ENCODE measurements at regions not wholly inside any gene's neighbourhood (a gene's known extent, or its start where the extent isn't known, plus 50 kb on each side); places are given as distances from the start of the nearest gene placed in this dataset.
A peak's percentile ranks its signal among the peaks of the same experiment; 100 is the strongest.
"Not testable (repeated sequence)": the region's sequence is repeated elsewhere in the genome, so short reads cannot be mapped to it uniquely, and the experiment has no call there.

DNA sequence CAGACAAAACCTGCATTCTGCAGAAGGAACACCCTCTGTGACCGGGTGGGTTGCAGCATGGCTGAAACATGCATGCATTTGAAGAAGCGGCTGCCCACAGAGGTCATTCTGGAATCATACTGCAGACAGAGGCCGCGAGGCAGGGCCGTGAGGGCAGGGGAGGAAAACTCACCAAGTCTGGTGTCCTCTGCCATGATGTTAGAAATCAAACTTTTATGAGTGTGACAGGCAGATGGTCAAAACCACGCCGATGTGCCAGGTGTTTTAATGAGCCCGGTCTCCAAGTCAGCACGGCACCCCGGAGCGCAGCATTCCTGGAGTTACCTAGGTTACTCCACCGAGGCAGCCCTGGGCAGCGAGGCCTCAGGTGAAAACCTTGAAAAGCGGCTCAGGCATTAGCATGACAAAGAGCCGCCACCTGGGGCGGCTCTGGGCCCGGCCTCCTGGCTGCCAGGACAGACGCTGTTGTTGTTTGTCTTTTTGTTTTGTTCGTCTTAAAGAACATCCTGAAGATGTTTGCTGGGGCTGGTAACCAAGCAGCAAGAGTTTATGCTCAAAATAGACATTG, 255.6 kb downstream of the ERMARD start:
- no peak for DNase-seq

DNA sequence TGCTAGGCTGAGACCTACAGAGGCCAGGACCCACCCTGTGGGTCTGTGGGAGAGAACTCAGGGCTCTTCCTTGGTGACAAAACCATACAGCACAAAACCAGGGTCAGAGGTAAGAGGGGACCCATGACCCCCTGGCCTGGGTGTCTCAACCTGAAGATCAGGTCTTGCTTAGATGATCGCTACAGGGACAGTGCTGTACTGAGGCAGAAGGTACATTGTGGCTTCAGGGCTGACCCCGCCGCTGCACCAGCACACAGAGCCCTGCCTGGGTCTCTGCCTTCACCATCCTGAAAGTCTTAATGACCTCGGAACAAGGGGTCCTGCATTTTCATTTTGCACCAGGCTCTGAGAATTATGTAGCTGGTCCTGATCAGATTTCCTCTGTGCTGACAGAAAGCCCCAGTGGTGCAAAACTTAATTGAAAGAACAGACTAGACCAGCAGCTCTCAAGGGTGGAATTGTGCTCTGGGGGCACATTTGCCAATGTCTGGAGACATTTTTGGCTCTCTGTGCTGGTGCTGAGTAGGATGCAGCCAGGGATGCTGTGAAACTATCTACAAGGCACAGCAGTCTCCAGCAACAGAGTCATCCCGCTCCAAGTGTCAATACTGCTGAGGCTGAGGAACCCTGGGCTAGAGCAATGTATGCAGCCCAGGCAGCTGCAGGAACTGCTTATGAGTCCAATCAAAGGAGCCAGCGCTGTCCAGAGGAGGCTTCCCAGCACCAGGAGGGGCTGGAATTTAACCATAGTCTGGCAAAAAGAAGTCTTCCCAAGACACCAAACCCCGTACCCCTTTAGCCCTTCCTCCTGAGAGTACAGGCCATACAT, 254.9 kb downstream of the ERMARD start:
- DNase-seq: no peak

DNA sequence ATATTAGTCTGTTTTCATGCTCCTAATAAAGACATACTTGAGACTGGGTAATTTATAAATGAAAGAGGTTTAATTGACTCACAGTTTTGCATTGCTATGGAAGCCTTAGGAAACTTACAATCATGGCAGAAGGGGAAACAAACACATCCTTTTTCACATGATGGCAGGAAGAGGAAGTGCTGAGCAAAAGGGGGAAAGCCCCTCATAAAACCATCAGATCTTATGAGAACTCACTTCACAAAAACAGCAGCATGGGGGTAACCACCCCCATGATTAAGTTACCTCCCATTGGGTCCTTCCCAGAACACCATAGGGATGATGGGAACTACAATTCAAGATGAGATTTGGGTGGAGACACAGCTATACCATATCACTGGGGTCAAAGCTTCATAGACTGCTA, 254.2 kb downstream of the ERMARD start:
- peak; percentile 64 to 66 for DNase-seq

DNA sequence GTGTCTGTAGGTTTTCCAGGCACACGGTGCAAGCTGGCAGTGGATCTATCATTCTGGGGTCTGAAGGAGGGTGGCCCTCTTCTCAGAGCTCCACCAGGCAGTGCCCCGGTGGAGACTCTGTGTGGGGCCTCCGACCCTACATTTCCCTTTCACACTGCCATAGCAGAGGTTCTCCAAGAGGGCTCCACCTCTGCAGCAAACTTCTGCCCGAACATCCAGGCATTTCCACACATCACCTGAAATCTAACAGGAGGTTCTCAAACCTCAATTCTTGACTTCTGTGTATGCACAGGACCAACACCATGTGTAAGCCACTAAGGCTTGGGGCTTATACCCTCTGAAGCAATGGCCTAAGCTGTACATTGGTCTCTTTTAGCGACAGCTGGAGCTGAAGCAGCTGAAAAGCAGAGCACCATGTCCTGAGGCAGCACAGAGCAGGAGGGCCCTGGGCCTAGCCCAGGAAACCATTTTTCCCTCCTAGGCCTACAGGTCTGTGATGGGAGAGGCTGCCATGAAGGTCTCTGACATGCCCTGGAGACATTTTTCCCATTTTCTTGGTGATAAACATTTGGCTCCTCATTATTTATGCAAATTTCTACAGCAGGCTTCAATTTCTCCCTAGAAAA, 253.3 kb downstream of the ERMARD start:
- no peak for DNase-seq

DNA sequence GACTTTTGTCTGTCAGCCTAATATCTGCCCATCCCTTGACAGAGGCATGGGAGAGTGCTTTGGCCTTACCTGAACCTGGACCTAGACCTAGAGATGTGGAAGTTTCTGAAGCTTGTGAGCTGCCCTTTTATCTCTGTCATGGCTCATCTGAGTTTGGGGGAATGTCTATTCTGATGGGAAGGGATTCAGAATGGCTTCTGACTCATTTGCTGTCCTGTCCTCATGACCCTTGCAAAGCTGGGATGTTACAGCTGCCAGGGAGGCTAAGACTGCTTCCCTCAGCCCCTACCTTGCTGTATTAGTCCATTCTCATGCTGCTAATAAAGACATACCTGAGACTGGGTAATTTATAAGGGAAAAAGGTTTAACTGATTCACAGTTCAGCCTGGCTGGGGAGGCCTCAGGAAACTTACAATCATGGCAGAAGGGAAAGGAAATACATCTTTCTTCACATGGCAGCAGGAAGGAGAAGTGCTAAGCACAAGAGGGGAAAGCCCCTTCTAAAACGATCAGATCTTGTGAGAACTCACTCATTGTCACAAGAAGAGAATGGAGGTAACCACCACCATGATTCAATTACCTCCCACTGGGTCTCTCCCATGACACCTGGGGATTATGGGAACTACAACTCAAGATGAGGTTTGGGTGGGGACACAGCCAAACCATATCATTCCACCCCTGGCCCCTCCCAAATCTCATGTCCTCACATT, 252.2 kb downstream of the ERMARD start:
- DNase-seq: peak; percentile 22 to 39

DNA sequence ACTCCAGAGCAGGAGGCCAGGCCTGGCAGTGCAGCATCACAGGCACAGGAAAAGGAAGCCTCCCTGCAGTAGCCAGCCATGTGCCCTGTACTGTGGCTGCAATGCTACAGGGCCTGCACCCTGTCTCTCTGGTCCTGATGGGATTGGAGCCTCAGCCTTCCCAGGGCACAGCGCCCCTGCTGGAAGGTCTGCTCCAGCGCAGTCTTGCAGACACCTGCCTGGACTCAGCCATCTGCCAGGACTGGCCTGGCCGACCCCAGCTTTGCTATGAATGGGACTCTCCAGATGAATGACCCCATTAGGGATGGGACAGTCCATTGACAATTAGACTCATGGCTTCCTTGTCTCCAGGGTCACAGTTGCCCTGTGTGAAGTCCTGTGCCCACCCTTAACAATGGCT, 251.6 kb downstream of the ERMARD start:
- DNase-seq: no peak

DNA sequence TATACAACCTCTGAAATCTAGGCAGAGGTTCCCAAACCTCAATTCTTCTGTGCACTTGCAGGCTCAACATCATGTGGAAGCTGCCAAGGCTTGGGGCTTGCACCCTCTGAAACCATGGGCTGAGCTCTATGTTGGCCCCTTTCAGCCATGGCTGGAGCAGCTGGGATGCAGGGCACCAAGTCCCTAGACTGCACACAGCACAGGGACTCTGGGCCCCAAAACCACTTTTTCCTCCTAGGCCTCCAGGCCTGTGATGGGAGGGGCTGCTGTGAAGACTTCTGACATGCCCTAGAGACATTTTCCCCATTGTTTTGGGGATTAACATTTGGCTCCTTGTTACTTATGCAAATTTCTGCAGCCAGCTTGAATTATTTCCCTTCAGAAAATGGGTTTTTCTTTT, 250.4 kb downstream of the ERMARD start:
- DNase-seq: not testable (repeated sequence)

DNA sequence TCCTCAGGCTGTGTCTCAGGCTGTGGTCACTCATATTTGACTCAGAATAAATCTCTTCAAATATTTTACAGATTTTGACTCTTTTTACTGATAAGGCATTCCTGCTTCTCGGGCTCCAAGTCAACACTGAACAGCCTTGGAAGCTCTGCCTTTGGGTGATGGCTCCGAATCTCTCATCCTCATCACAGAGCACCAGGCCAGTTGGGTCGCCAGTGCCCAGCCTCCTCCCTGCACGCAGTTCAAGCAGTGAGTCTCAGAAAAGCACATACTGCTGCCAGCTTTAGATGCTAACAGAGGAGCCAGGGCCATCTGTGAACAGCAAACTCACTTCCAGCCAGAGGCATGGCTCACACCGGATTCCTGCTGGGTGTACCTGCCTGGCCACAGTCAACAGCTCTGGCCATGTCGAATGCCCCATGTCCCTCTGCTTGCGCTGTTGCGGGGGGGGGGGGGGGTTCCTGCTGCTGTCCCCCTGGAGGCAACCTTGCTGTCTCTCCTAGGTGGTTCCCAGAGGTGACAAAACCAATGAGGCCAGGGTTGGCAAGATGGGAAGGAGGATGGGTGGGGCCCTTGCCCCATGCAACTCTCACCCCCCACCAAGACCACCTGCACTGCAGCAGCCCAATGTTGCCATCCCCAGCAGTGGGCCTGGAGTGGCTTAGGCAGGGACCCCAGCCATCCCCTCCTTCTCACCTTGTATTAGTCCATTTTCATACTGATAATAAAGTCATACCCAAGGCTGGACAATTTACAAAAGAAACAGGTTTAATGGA, 248.8 kb downstream of the ERMARD start:
- no peak for DNase-seq

DNA sequence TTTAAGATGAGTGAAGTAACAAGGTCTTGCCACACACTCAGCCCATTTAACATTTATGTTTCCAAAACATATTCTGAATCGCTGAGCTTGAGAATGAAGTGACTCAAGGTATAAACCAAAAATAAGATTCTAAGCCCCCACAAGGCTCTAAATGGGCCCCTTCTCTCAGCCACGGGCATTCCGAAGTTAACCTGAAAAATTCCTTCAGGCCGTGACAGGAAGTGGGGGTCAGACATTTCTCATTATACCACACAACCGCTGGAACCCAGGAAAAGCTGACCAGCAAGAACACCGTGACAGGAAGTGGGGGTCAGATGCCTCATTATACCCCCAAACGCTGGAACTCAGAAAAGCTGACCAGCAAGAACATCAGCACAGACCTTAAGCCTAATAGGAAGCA, 247.9 kb downstream of the ERMARD start:
- DNase-seq: no peak

DNA sequence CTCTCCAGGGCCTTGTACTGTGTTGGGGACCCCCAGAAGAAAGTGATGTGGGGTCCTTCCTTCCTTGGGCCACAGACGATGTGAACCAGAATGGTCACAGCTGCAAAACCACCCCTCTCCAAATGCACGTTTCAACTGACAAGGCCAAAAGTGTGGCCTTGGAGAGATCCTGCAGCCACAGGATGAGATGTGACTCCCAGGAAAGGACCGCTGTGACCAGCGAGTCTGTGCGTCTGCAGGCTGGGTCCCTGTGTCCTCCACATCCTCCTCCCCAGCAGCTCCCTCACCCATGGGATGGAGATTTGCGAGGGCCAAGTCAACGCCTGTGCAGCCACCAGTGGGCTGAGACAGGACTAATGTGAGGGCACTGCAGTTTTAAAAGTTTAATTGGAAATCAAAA, 247.0 kb downstream of the ERMARD start:
- no peak for DNase-seq

DNA sequence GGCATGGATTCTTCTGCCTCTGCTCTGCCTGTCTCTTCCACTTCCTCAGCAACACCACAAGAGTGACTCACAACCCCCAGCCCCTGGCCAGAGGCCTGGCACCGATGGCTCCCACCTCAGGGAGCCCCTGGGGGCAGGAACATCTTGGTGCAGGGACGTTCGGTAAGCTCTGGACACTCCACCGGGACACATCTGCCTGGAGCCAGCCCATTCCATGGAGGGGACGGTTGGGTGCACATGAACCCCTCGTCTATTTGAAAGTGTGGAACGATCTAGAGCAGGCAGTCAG, 246.5 kb downstream of the ERMARD start:
- DNase-seq: peak; percentile 41 to 52

DNA sequence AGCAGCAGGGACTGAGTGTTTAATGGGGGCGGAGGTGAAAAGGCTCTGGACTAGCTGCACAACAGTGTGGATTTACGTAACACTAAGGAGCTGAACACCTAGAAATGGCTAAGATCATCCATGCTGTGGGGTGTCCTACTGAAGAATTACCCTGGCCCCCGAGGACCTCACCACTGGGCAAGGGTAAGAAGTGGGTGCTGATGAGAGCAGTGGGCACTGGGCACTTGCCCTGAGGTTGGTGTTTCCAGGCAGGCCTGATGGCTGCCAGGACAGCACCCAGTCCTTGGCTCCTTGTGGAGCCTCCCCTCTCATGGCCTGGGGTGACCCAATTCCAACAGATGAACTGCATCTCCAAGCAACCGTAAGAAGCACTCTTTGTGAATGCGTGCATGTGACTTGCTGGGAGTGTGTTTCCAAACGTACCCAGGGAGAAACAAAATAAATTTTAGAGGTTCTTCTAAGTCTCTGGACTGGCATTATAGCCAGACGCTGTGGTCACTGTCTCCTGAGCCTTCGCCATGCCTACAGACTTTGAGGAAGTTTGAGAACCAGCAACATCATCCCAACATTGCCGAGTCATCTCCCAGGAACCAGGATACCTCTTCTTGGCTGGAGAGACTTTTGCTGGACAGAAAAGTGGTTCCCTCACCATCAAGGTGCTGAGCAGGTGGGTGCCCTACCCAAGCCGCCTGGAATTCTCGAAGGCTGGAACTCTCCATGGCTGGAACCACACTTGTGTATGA, 245.9 kb downstream of the ERMARD start:
- DNase-seq: peak; percentile 63 to 74

DNA sequence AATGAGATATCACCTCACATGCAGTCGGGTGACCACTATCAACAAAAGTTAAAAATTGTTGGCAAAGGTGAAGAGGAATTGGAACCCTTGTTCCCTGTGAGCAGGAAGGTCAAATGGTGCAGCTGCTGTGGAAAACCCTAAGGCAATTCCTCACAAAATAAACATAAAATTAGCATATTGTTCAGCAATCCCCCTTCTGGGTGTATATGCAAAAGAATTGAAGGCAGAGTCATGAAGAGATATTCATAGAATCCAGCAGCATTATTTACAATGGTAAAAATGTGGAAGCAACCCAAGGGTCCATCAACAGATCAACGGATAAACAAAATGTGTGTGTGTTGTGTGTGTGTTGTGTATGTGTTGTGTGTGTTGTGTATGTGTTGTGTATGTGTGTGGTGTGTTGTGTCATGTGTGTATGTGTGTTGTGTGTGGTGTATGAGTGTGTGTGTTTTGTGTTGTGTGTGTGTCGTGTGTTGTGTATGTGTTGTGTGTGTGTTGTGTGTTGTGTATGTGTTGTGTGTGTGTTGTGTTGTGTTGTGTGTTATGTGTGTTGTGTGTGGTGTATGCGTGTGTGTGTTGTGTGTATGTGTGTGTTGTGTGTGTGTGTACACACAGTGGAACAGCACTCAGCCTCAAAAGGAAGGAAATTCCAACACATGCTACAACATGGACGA, 245.1 kb downstream of the ERMARD start:
- DNase-seq: no peak

DNA sequence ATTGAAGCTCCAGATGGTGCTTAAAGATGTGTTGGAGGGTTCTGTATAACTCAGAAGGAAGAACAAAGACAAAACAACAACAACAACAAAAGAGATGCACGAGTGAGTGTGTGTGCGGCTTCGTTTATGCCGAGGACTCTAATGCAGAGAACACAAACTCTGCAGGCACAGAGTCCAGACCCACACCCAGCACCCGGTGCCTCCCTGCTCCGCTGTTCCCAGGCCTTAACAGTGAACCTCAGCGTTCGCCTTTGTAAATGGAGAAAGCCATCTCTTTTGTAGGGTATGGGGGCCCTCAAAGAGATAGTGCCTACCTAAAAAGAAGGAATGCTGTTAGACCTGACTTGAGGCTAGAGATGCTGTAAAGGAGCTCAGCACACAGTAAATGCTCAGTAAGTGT, 243.3 kb downstream of the ERMARD start:
- DNase-seq: no peak

DNA sequence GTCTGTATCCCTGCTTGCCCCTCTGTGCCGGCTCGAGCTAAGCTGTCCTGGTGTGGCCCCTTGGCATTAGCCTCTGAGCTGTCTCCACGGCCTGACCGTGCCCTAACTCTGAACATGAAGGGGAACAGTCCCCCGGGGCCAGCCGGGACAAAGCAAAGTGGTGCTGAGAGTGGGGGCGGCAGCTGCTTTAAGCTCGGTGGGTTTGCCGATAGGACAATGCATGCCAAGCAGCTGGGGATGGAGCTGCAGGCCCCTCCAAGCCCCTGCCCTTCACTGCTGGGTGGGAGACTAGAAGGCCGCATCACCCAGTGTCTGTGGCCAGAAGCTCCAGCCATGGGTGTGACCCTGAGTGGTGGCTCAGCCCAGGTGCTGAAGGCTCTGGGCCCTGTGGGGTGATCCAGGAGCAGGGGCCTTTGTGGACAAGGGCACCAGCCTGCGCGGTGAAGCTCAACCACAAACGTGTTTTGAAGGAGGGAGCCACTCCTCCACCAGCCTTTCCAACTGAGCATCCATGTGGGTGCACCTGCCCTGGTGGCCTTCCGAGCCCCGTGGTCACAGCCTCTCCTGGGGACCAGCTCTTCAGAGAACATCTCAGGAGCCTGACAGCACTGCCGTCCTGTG, 242.5 kb downstream of the ERMARD start:
- no peak for DNase-seq

DNA sequence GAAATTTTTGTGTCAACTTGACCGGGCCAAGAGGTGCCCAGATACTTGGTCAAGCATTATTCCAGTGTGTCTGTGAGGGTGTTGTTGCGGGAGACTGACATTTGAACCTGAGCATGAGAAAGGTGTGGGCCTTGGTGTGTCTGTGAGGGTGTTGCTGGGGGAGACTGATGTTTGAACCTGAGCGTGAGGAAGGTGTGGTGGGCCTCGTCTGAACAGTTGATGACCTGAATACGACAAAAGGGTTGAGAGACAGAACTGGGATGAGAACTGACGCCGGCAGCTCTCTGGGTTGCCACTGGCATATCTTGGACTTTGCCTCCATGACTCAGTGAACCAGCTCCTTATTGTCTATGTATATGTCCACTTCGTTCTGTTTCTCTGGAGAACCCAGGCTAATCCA, 240.5 kb downstream of the ERMARD start:
- DNase-seq: no peak

DNA sequence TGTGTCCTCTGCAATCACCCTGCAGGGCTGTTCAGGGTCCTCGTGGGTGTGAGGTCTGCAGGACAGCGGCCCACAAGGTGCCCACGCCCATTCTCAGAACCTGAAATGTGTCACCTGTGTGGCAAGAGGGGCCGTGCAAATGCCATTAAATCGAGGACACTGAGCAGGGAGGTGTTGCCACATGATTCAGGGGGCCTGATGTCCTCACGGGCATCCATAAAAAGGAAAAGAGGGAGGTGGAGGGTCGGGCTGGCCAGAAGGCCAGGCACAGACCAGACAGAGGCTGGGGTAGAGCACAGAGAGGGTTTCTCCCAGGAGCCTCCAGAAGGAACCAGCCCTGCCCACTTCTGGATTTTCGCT, 239.6 kb downstream of the ERMARD start:
- DNase-seq: no peak

DNA sequence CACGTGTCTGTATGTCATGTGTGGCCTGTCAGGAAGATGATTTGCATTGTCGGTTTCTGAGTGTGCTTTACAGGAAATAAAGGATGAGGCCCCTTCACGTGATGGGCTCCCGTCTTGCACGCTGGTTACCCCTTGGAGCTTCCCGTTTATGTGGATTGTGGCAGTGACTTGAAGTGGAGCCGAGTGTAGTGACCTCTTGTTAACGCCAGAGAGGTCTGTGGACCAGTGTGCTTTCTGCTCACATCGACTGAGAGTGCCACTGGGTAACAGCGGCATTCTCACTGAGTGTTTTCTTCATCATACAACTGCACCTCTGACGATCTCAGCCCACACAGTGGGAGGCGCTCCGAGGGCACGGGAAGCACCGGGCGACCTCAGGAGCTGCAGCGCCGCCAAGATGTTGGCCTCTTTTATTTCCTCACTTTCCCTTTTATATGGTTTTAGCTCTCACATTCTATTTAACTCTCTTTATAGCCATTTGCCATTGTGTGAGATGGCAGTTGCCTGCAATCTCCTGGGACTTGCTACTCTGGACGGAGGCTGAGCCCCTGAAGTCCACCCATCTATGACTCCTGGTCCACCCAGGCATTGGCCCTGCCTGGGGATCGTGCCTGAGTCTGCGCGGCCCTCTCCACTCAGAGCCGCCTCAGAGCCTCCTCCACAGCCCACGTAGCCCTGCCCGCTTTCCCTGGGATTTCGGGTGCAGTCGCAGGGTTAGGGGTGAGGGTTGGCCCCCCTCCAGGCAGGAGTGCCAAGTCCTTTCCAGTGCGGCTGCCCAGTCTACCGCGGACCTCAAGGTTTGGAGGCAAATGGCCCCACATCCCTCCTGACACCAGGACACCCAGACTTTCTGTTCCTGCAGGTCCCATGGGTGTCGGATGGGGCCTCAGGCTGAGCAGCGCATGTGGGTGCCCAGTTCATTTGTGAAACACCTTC, 238.9 kb downstream of the ERMARD start:
- DNase-seq: peak; percentile 85 to 88

DNA sequence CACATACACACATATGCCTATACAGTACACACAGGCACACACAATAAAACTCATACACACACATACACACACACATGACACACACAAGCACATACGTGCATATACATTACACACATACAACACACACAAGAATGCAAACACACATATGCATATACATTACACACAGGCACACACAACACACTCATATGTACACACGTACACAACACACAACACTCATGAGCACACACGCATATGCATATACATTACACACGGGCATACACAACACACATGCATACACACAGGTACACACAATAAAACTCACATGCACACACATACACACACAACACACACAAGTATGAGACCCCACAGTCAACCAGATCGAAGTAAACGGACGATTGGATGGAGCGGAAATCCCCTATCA, 238.2 kb downstream of the ERMARD start:
- DNase-seq: no peak
